Hepatocyte (in vitro differentiated cells): ENCODE measurements at regions not wholly inside any gene's neighbourhood (a gene's known extent, or its start where the extent isn't known, plus 50 kb on each side); places are given as distances from the start of the nearest gene placed in this dataset.

Source experiments
- DNase-seq: peaks from one replicate; pipeline ENCODE4 v3.0.0-alpha.2; 2016; ENCODE audit warnings: low spot score
- H2AFZ ChIP-seq: fragments of 200-600 bp; sonication (generic); 2 replicates; pipeline ENCODE4 v1.6.0; 2016; ENCODE audit warnings: antibody characterized with exemption, mild to moderate bottlenecking
- H3K27ac ChIP-seq: fragments of 200-600 bp; sonication (generic); 2 replicates; pipeline ENCODE4 v1.5.1; 2016; ENCODE audit warnings: mild to moderate bottlenecking
- H3K27me3 ChIP-seq: fragments of 200-600 bp; sonication (generic); 2 replicates; pipeline ENCODE4 v1.6.1; 2016
- H3K36me3 ChIP-seq: fragments of 200-600 bp; sonication (generic); replicated peaks from 2 replicates; pipeline ENCODE4 v1.5.1; 2016; ENCODE audit warnings: low read depth; ENCODE audit not compliant: insufficient read depth
- H3K4me1 ChIP-seq: fragments of 200-600 bp; sonication (generic); 2 replicates; pipeline ENCODE4 v1.5.1; 2016; ENCODE audit warnings: mild to moderate bottlenecking, moderate library complexity; ENCODE audit not compliant: insufficient read depth
- H3K4me2 ChIP-seq: fragments of 200-600 bp; sonication (generic); 2 replicates; pipeline ENCODE4 v1.6.0; 2016
- H3K4me3 ChIP-seq: fragments of 200-600 bp; sonication (generic); 2 replicates; pipeline ENCODE4 v1.5.1; 2016; ENCODE audit warnings: mild to moderate bottlenecking
- H3K79me2 ChIP-seq: fragments of 200-600 bp; sonication (generic); 2 replicates; pipeline ENCODE4 v1.6.0; 2017; ENCODE audit warnings: mild to moderate bottlenecking
- H3K9me2 ChIP-seq: fragments of 200-600 bp; sonication (generic); replicated peaks from 2 replicates; pipeline ENCODE4 v1.6.0; 2017; ENCODE audit warnings: mild to moderate bottlenecking; ENCODE audit not compliant: insufficient read depth
- H3K9me3 ChIP-seq: fragments of 200-600 bp; sonication (generic); 2 replicates; pipeline ENCODE4 v1.5.1; 2016; ENCODE audit warnings: low read depth, mild to moderate bottlenecking
- H4K20me1 ChIP-seq: fragments of 200-600 bp; sonication (generic); 2 replicates; pipeline ENCODE4 v1.6.0; 2016; ENCODE audit warnings: mild to moderate bottlenecking; ENCODE audit not compliant: insufficient read depth, poor library complexity, severe bottlenecking
- EZH2 ChIP-seq: fragments of 200-600 bp; sonication (generic); IDR thresholded peaks from 2 replicates; pipeline ENCODE4 v1.6.1; 2016; ENCODE audit warnings: antibody characterized with exemption, mild to moderate bottlenecking, borderline replicate concordance
- EZH2phosphoT487 ChIP-seq: fragments of 200-600 bp; sonication (generic); IDR thresholded peaks from one replicate; pipeline ENCODE4 v1.6.1; 2018; ENCODE audit warnings: antibody characterized with exemption, mild to moderate bottlenecking, low read depth, moderate library complexity; ENCODE audit not compliant: unreplicated experiment, severe bottlenecking
- WGBS: methylation state at CpG from one replicate; pipeline ENCODE4 v1.1.6; 2016; ENCODE audit warnings: low lambda C conversion rate; ENCODE audit errors: missing lambda C conversion rate; 5-methylcytosine and 5-hydroxymethylcytosine counted together
- TF ChIP-seq, protein P1 (sequence below): fragments of 200-600 bp; sonication (generic); IDR thresholded peaks from 2 replicates; pipeline ENCODE4 v1.5.1; 2016; ENCODE audit warnings: antibody characterized with exemption, mild to moderate bottlenecking; ENCODE audit not compliant: poor library complexity

DNA sequence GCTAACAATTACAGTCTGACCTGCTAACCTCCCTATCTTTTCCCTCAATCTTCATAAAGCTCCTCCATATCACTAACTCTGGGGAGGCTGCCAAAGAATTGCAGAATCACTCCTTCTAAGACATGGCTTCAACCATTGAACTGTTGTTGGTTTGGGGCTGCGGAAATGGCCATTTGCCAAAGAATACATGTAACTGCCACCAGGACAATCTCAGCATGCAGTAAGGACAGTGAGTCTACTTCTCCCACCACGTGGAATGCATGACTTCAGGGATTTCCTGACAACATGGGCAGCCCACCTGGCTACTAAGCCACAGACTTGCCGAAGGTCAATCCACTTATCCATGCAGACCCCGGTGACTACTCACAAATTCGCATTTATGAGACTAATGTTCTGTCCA is 104.3 kb upstream of the NUDT7 start:
- Histone ChIP-seq H3K79me2 (no peaks in the 10 kb centered on the region), H3K9me2 (no peaks in the 10 kb centered on the region), H3K36me3 (no peaks in the 10 kb centered on the region), H3K27ac (no peak overlapping the region), H3K4me2 (no peak overlapping the region), H4K20me1 (no peaks in the 10 kb centered on the region), H3K4me3 (no peak overlapping the region), H3K9me3 (no peaks in the 10 kb centered on the region), H2AFZ (no peak overlapping the region), H3K4me1 (no peaks in the 10 kb centered on the region), H3K27me3 (no peaks in the 10 kb centered on the region)
- TF ChIP-seq EZH2 (no peak), EZH2phosphoT487 (no peak)
- TF ChIP-seq, protein P1, sequence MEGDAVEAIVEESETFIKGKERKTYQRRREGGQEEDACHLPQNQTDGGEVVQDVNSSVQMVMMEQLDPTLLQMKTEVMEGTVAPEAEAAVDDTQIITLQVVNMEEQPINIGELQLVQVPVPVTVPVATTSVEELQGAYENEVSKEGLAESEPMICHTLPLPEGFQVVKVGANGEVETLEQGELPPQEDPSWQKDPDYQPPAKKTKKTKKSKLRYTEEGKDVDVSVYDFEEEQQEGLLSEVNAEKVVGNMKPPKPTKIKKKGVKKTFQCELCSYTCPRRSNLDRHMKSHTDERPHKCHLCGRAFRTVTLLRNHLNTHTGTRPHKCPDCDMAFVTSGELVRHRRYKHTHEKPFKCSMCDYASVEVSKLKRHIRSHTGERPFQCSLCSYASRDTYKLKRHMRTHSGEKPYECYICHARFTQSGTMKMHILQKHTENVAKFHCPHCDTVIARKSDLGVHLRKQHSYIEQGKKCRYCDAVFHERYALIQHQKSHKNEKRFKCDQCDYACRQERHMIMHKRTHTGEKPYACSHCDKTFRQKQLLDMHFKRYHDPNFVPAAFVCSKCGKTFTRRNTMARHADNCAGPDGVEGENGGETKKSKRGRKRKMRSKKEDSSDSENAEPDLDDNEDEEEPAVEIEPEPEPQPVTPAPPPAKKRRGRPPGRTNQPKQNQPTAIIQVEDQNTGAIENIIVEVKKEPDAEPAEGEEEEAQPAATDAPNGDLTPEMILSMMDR: no peak
- no peak for DNase-seq
- 82% methylated on average over 5 of the region's 5 CpGs for WGBS

DNA sequence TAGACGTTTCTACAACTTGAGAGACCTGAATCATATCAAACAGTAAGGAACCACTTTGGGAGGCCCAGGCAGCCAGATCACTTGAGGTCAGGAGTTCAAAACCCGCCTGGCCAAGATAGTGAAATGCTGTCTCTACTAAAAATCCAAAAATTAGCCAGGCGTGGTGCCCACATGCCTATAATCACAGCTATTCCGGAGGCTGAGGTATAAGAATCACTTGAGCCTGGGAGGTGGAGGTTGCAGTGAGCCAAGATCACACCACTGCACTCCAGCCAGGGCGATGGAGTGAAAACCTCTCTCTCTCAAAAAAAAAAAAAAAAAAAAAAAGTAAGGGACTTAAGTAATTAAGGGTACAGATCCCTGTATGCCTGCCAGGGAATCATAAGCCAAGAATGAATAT is 103.4 kb upstream of the NUDT7 start:
- H3K4me2 ChIP-seq: no peak overlapping the region
- no peak overlapping the region for H3K4me3 ChIP-seq
- H3K27ac ChIP-seq: no peak overlapping the region
- H3K9me2 ChIP-seq: no peaks in the 10 kb centered on the region
- H2AFZ ChIP-seq: no peak overlapping the region
- H3K36me3 ChIP-seq: no peaks in the 10 kb centered on the region
- no peaks in the 10 kb centered on the region for H3K4me1 ChIP-seq
- H3K79me2 ChIP-seq: no peaks in the 10 kb centered on the region
- no peaks in the 10 kb centered on the region for H3K27me3 ChIP-seq
- H3K9me3 ChIP-seq: no peaks in the 10 kb centered on the region
- no peak for DNase-seq
- TF ChIP-seq EZH2 (no peak), EZH2phosphoT487 (no peak)
- TF ChIP-seq, protein P1: no peak
- no peaks in the 10 kb centered on the region for H4K20me1 ChIP-seq
- WGBS: 88% methylated on average over 5 of the region's 5 CpGs

DNA sequence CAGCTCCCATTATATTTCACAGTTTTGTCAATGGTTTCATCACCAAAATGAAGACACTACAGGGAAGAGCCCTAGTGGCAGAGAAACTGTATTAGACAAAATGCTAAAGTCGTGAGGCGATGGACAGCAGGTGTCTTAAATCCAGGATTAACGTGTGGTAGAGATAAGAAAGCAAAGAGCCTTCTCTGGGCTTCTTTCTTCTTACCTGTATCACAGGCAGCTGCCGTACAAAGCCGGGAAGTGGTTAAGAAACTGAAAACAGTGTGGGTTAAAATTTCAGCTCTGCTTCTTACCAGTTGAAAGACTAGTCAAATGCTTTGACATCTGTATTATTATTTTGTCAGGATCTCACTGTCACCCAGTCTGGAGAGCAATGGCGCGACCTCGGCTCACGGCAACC is 98.2 kb upstream of the NUDT7 start:
- WGBS: 70% methylated on average over 9 of the region's 9 CpGs

More for the DNA sequence above, 98.2 kb upstream of the NUDT7 start:
- no peaks in the 10 kb centered on the region for H3K27me3 ChIP-seq
- no peaks in the 10 kb centered on the region for H3K9me3 ChIP-seq
- no peaks in the 10 kb centered on the region for H3K9me2 ChIP-seq
- DNase-seq: no peak
- H3K27ac ChIP-seq: no peak overlapping the region
- H2AFZ ChIP-seq: no peak overlapping the region
- no peak for TF ChIP-seq EZH2phosphoT487
- TF ChIP-seq EZH2: no peak
- TF ChIP-seq, protein P1: no peak
- H3K36me3 ChIP-seq: no peaks in the 10 kb centered on the region
- H3K4me3 ChIP-seq: no peak overlapping the region
- no peaks in the 10 kb centered on the region for H4K20me1 ChIP-seq
- H3K4me1 ChIP-seq: no peaks in the 10 kb centered on the region
- H3K79me2 ChIP-seq: no peaks in the 10 kb centered on the region
- H3K4me2 ChIP-seq: no peak overlapping the region
